Caco-2 (cell line): ENCODE measurements at regions not wholly inside any gene's neighbourhood (a gene's known extent, or its start where the extent isn't known, plus 50 kb on each side); places are given as distances from the start of the nearest gene placed in this dataset.

ENCODE experiments used
- BruUV-seq: library from RNA; stranded (reverse); fragments of 400-500 nt; replicated peaks from 2 replicates; lab custom pipeline; 2021; lab: Mats Ljungman, UMichigan
- CTCF ChIA-PET: fragments of 300-600 bp; sonication (Branson Sonifier 250); formaldehyde crosslinking; loops from one replicate; lab custom pipeline; 2022; ENCODE audit warnings: antibody characterized with exemption; lab: Charles Lee
- POLR2A ChIA-PET: fragments of 300-600 bp; sonication (Branson Sonifier 250); formaldehyde crosslinking; loops from one replicate; lab custom pipeline; 2022; ENCODE audit warnings: antibody characterized with exemption; lab: Charles Lee
- DNase-seq, 2 experiments: peaks; one replicate each; pipeline versions ENCODE4 v3.0.0 to v3.0.0-alpha.2; 2020 to 2022
- H3K27me3 ChIP-seq: replicated peaks from 2 replicates; pipeline ENCODE4 v1.6.0; 2011; ENCODE audit warnings: low read length; ENCODE audit not compliant: control insufficient read depth, insufficient read depth
- H3K36me3 ChIP-seq: 2 replicates; pipeline ENCODE4 v1.5.1; 2011; ENCODE audit warnings: low read length; ENCODE audit not compliant: control insufficient read depth, insufficient read depth
- H3K4me1 ChIP-seq: fragments of 250-450 bp; sonication (Bioruptor Pico); 2 replicates; pipeline ENCODE4 v1.5.1; 2020; ENCODE audit warnings: mild to moderate bottlenecking
- H3K4me3 ChIP-seq: 2 replicates; pipeline ENCODE4 v1.5.1; 2011; ENCODE audit warnings: low read depth, mild to moderate bottlenecking, control low read depth, low read length
- H3K9me3 ChIP-seq: fragments of 250-450 bp; sonication (Bioruptor Pico); 2 replicates; pipeline ENCODE4 v1.5.1; 2020; ENCODE audit warnings: mild to moderate bottlenecking, moderate library complexity
- H3K27ac Mint-ChIP-seq: one replicate; pipeline ENCODE4 v1.8.0; 2022; ENCODE audit warnings: mixed read lengths; ENCODE audit not compliant: unreplicated experiment
- H3K27me3 Mint-ChIP-seq: one replicate; pipeline ENCODE4 v1.8.0; 2022; ENCODE audit warnings: mixed read lengths; ENCODE audit not compliant: insufficient read depth, unreplicated experiment
- H3K36me3 Mint-ChIP-seq: one replicate; pipeline ENCODE4 v1.8.0; 2022; ENCODE audit warnings: mild to moderate bottlenecking, mixed read lengths; ENCODE audit not compliant: insufficient read depth, unreplicated experiment
- H3K4me1 Mint-ChIP-seq: one replicate; pipeline ENCODE4 v1.8.0; 2022; ENCODE audit warnings: low read depth, mixed read lengths; ENCODE audit not compliant: unreplicated experiment
- H3K4me3 Mint-ChIP-seq: one replicate; pipeline ENCODE4 v1.8.0; 2022; ENCODE audit warnings: mild to moderate bottlenecking, moderate library complexity, mixed read lengths; ENCODE audit not compliant: unreplicated experiment
- H3K9me3 Mint-ChIP-seq: one replicate; pipeline ENCODE4 v1.8.0; 2022; ENCODE audit warnings: mixed read lengths; ENCODE audit not compliant: unreplicated experiment
- CTCF ChIP-seq, 2 experiments: fragments of 200-600 bp in 1 of 2; IDR thresholded peaks; 1 replicate in 1 of 2; 2 replicates in 1 of 2; pipeline versions ENCODE4 v1.5.1 to v1.8.0; 2011 to 2022; ENCODE audit warnings: antibody characterized with exemption in 1 of 2, control low read depth in 1 of 2, inconsistent platforms in 1 of 2, low read depth in 1 of 2, low read length in 1 of 2, mild to moderate bottlenecking in 1 of 2, moderate library complexity in 1 of 2; ENCODE audit not compliant: insufficient read depth in 1 of 2, severe bottlenecking in 1 of 2, unreplicated experiment in 1 of 2
- intact Hi-C: fragments of 100-400 bp; cut with micrococcal nuclease; formaldehyde crosslinking; loops from one replicate; pipeline ENCODE4 v1.10.0; 2022; ENCODE audit not compliant: unreplicated experiment

DNA sequence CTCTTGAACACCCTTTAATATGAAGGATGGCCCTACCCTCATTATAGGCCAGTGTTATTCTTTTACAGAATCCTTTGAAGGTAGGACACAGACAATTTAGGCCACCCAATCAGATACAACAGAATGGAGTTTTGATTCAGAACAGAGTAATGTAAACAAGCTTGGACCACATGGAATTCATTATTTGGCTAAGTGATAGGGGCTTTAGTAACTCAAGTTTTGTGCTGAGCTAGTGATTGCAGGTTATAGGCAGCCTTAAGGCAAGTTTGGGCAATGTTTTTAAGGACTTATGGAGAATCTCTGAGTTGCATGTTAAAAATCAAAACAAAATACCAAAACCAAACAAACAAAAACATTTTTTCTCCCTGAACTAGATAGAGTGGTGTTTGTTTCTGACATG lies 312.1 kb upstream of the ROBO1 start:
- DNase-seq, result no peak
- TF ChIP-seq CTCF (IDR thresholded peaks at IDR 0.05; ENCODE audit: insufficient read depth in 1 of 2, low read depth in 1 of 2, low read length in 1 of 2, severe bottlenecking in 1 of 2, unreplicated experiment in 1 of 2), result no peak
- Mint-ChIP-seq H3K27me3 (no peaks in the 10 kb centered on the region), H3K4me1 (no peaks in the 10 kb centered on the region), H3K4me3 (no peak overlapping the region), H3K36me3 (no peaks in the 10 kb centered on the region), H3K9me3 (no peaks in the 10 kb centered on the region), H3K27ac (no peak overlapping the region)
- no peaks in the 10 kb centered on the region for H3K4me1 ChIP-seq
- POLR2A ChIA-PET, result no interaction called here
- BruUV-seq, result no TSS peak
- intact Hi-C loops, result no loop called here
- no peaks in the 10 kb centered on the region for H3K9me3 ChIP-seq
- CTCF ChIA-PET, result no interaction called here
- no peaks in the 10 kb centered on the region for H3K36me3 ChIP-seq
- no peaks in the 10 kb centered on the region for H3K27me3 ChIP-seq
- H3K4me3 ChIP-seq, result no peak overlapping the region

- H3K27me3 ChIP-seq, result no peaks in the 10 kb centered on the region
- POLR2A ChIA-PET, result no interaction called here
- no peak for TF ChIP-seq CTCF (IDR thresholded peaks at IDR 0.05; ENCODE audit: insufficient read depth in 1 of 2, low read depth in 1 of 2, low read length in 1 of 2, severe bottlenecking in 1 of 2, unreplicated experiment in 1 of 2)
- Mint-ChIP-seq H3K9me3 (no peaks in the 10 kb centered on the region), H3K27me3 (no peaks in the 10 kb centered on the region), H3K27ac (no peak overlapping the region), H3K4me3 (no peak overlapping the region), H3K36me3 (no peaks in the 10 kb centered on the region), H3K4me1 (no peaks in the 10 kb centered on the region)
- H3K9me3 ChIP-seq, result no peaks in the 10 kb centered on the region
- no peaks in the 10 kb centered on the region for H3K4me1 ChIP-seq
- CTCF ChIA-PET, result no interaction called here
- no peaks in the 10 kb centered on the region for H3K36me3 ChIP-seq
- DNase-seq, result no peak
- BruUV-seq, result no TSS peak
- intact Hi-C loops, result no loop called here
- H3K4me3 ChIP-seq, result no peak overlapping the region
These were observed 300.7 kb upstream of the ROBO1 start for GRCh38 chr3:80068459-80068858.

DNA sequence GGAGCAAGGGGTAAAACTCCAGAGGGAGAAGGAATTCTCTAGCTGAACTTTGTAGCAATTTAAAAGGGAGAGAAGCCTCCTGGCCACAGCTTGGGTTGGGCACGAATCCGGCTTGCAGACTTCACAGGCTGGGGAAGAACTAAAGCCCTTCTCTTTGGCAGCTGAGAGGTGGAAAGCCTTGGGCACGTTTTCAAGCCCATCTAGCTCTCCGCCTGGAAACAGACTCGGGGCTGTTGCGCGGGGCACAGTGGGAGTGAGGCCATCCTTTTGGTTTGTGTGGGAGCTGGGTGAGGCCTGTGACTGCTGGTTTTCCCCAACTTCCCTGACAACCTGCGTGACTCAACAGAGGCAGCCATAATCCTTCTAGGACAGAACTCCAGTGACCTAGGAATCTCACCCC lies 295.7 kb upstream of the ROBO1 start:
- TF ChIP-seq CTCF (IDR thresholded peaks at IDR 0.05; ENCODE audit: insufficient read depth in 1 of 2, low read depth in 1 of 2, low read length in 1 of 2, severe bottlenecking in 1 of 2, unreplicated experiment in 1 of 2), result no peak
- CTCF ChIA-PET, result no interaction called here

More for the DNA sequence above, 295.7 kb upstream of the ROBO1 start:
- Histone ChIP-seq H3K9me3 (no peaks in the 10 kb centered on the region), H3K4me1 (no peaks in the 10 kb centered on the region), H3K27me3 (no peaks in the 10 kb centered on the region), H3K36me3 (no peaks in the 10 kb centered on the region), H3K4me3 (no peak overlapping the region)
- H3K27me3 Mint-ChIP-seq, result no peaks in the 10 kb centered on the region
- DNase-seq, result no peak
- POLR2A ChIA-PET, result no interaction called here
- BruUV-seq, result no TSS peak
- no peak overlapping the region for H3K4me3 Mint-ChIP-seq
- H3K4me1 Mint-ChIP-seq, result no peaks in the 10 kb centered on the region
- H3K36me3 Mint-ChIP-seq, result no peaks in the 10 kb centered on the region
- no peak overlapping the region for H3K27ac Mint-ChIP-seq
- intact Hi-C loops, result no loop called here
- no peaks in the 10 kb centered on the region for H3K9me3 Mint-ChIP-seq
